ENCODE measurements at regions not wholly inside any gene's neighbourhood (a gene's known extent, or its start where the extent isn't known, plus 50 kb on each side); places are given as distances from the start of the nearest gene placed in this dataset.

DNA sequence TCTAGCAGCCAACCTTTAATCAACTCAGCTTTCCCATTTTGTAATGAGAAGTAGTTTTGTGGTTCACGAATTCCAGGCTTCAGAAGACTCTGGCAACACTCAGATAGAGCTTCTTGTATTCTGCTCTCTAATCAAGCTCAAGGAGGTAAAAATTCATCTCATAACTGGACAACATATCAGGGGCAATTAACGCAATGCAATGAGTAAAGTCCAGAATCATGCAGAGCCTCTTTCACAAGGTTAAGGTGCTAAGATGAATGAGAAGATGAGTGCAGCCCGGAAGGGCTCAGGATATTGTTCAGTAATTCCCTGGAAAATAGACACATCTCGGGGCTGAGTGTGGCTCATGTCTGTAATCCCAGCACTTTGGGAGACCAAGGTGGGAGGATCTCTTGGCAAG is 527.7 kb downstream of the SOX11 start:
- H3K4me2 ChIP-seq (ENCODE audit: control insufficient read depth, extremely low read depth, insufficient read depth, low read depth, low read length) = no peak overlapping the region
- no peaks in the 10 kb centered on the region for H3K79me2 ChIP-seq (ENCODE audit: control insufficient read depth, insufficient read depth, low read length)
- H3K27ac ChIP-seq (ENCODE audit: control insufficient read depth, insufficient read depth, low read length) = no peak overlapping the region
- no peaks in the 10 kb centered on the region for H3K27me3 ChIP-seq (ENCODE audit: control insufficient read depth, extremely low read depth, insufficient read depth, low read length)
- FAIRE-seq (no peak), DNase-seq (ENCODE audit: low read depth, low spot score) (no peak)
- no peak overlapping the region for H3K4me3 ChIP-seq (ENCODE audit: control insufficient read depth in 2 of 3, extremely low read depth in 1 of 3, insufficient read depth in 2 of 3, low read depth in 1 of 3, low read length in 3 of 3)
- peaks cover 4% of the 10 kb centered on the region for H3K9me3 ChIP-seq (ENCODE audit: control insufficient read depth, low read depth, low read length)
- TF ChIP-seq EZH2 (IDR thresholded peaks at IDR 0.05; ENCODE audit: low read length) = no peak
- TF ChIP-seq CTCF (optimal IDR thresholded peaks at IDR 0.05 in 1 of 3, IDR thresholded peaks at IDR 0.05 in 1 of 3, conservative IDR thresholded peaks at IDR 0.05 in 1 of 3; ENCODE audit: extremely low read depth in 1 of 3, insufficient read depth in 2 of 3, low read length in 3 of 3) = no peak
- no peaks in the 10 kb centered on the region for H3K36me3 ChIP-seq (ENCODE audit: control insufficient read depth in 2 of 2, extremely low read depth in 1 of 2, insufficient read depth in 2 of 2, low read length in 2 of 2)
- H2AFZ ChIP-seq (ENCODE audit: control insufficient read depth, low read length) = no peak overlapping the region
- H3K9ac ChIP-seq (ENCODE audit: control insufficient read depth, extremely low read depth, insufficient read depth, low read length) = no peak overlapping the region
- no peaks in the 10 kb centered on the region for H4K20me1 ChIP-seq (ENCODE audit: control insufficient read depth, extremely low read depth, insufficient read depth, low read length)
- H3K4me1 ChIP-seq (ENCODE audit: control insufficient read depth, extremely low read depth, insufficient read depth, low read length) = no peaks in the 10 kb centered on the region
- dilution Hi-C loops (cut with MboI; ENCODE audit: extremely low pct_ligation_motif_present, low sequenced_read_pairs) = no loop called here
- H3K9me1 ChIP-seq (ENCODE audit: control insufficient read depth, extremely low read depth, insufficient read depth, low read length) = no peaks in the 10 kb centered on the region

DNA sequence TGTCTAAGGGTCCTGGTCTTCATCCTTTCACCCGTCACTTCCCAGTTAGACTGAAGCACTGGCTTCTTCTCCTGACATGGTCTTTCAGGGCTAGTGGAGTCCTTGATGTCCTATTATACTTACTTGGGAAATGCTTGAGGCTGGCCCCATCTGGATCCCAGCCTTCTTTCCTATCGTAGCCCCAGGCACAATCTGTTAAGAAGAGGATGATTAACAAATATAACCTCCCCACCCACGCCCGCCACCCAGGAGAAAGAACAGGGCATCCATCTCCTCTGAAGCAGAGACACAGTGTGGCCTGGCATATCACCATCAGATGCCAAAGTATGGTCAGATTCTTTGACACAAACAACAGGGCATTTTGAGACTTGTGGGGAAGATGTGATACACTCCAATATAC is 530.1 kb downstream of the SOX11 start:
- FAIRE-seq (no peak), DNase-seq (ENCODE audit: low read depth, low spot score) (no peak)
- dilution Hi-C loops (cut with MboI; ENCODE audit: extremely low pct_ligation_motif_present, low sequenced_read_pairs) = no loop called here
- Histone ChIP-seq H3K9me3 (ENCODE audit: control insufficient read depth, low read depth, low read length) (peaks cover 4% of the 10 kb centered on the region), H2AFZ (ENCODE audit: control insufficient read depth, low read length) (no peak overlapping the region), H3K4me1 (ENCODE audit: control insufficient read depth, extremely low read depth, insufficient read depth, low read length) (no peaks in the 10 kb centered on the region), H3K27me3 (ENCODE audit: control insufficient read depth, extremely low read depth, insufficient read depth, low read length) (no peaks in the 10 kb centered on the region), H3K36me3 (ENCODE audit: control insufficient read depth in 2 of 2, extremely low read depth in 1 of 2, insufficient read depth in 2 of 2, low read length in 2 of 2) (no peaks in the 10 kb centered on the region), H3K9me1 (ENCODE audit: control insufficient read depth, extremely low read depth, insufficient read depth, low read length) (no peaks in the 10 kb centered on the region), H3K4me3 (ENCODE audit: control insufficient read depth in 2 of 3, extremely low read depth in 1 of 3, insufficient read depth in 2 of 3, low read depth in 1 of 3, low read length in 3 of 3) (no peak overlapping the region), H3K79me2 (ENCODE audit: control insufficient read depth, insufficient read depth, low read length) (no peaks in the 10 kb centered on the region), H4K20me1 (ENCODE audit: control insufficient read depth, extremely low read depth, insufficient read depth, low read length) (no peaks in the 10 kb centered on the region), H3K9ac (ENCODE audit: control insufficient read depth, extremely low read depth, insufficient read depth, low read length) (no peak overlapping the region), H3K27ac (ENCODE audit: control insufficient read depth, insufficient read depth, low read length) (no peak overlapping the region), H3K4me2 (ENCODE audit: control insufficient read depth, extremely low read depth, insufficient read depth, low read depth, low read length) (no peak overlapping the region)
- TF ChIP-seq CTCF (optimal IDR thresholded peaks at IDR 0.05 in 1 of 3, IDR thresholded peaks at IDR 0.05 in 1 of 3, conservative IDR thresholded peaks at IDR 0.05 in 1 of 3; ENCODE audit: extremely low read depth in 1 of 3, insufficient read depth in 2 of 3, low read length in 3 of 3) = no peak
- TF ChIP-seq EZH2 (IDR thresholded peaks at IDR 0.05; ENCODE audit: low read length) = no peak
